Gastroesophageal sphincter (tissue), 3 donors: ENCODE measurements at regions not wholly inside any gene's neighbourhood (a gene's known extent, or its start where the extent isn't known, plus 50 kb on each side); places are given as distances from the start of the nearest gene placed in this dataset.

ENCODE experiments used
- EP300 ChIP-seq: sonication (generic); formaldehyde crosslinking; IDR thresholded peaks from one replicate; pipeline ENCODE4 v1.6.1; 2017; ENCODE audit warnings: antibody characterized with exemption, mild to moderate bottlenecking
- POLR2A ChIP-seq, 2 donors: fragments of 450-650 bp; IDR thresholded peaks; one replicate each; pipeline ENCODE4 v1.6.1; 2017; ENCODE audit warnings: antibody characterized with exemption in 2 of 2, mild to moderate bottlenecking in 2 of 2, moderate library complexity in 1 of 2
- POLR2AphosphoS5 ChIP-seq: sonication (generic); formaldehyde crosslinking; IDR thresholded peaks from one replicate; pipeline ENCODE4 v1.6.1; 2017; ENCODE audit warnings: antibody characterized with exemption
- TF ChIP-seq, protein P1 (sequence below), 4 experiments: fragments of 200-600 bp in 2 of 4; fragments of 450-650 bp in 2 of 4; sonication (generic) in 1 of 4; IDR thresholded peaks; one replicate each; pipeline ENCODE4 v1.5.1; 2017 to 2019; ENCODE audit warnings: antibody characterized with exemption in 4 of 4, mild to moderate bottlenecking in 2 of 4, moderate library complexity in 2 of 4

DNA sequence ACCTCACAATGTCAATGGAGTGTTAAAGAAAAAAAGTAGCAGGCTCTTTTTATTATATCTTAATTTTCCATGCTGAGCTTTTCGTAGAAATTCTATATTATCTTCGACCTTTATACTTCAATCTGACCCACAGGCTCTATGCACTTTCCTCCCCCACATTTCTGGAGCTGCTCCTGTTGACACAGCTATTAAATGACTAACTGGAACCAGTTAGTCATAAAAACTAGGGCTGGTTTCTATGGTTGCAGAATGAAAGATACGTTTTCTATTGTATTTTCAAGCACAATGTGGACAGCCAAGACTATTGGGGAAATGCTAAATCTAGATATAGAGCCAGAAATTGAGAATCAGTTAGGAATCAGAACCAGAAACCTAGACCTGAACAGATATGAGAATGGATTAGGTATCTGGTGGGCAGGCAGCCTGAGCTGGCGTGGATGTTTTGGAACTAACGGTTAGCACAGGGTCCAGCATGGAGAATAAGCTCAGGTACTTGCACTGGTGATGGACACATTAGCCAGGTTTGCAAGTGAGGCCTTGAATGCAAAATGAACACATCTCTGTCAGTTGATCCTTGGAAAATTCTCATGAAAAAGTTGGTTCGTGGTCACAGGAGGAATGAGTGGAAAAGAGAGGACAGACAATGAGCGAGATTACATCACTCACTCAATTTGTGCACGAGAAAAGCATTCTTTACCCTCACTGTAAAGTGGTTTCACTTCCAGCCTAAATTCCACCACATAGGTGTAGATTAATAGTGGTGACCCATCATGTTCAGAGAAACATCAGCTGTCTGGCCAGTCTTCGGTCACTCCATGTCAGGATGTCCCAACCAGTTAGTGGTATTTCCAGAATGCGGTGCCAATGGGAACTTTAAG lies 144.6 kb upstream of the EPHA4 start:
- TF ChIP-seq, protein P1, sequence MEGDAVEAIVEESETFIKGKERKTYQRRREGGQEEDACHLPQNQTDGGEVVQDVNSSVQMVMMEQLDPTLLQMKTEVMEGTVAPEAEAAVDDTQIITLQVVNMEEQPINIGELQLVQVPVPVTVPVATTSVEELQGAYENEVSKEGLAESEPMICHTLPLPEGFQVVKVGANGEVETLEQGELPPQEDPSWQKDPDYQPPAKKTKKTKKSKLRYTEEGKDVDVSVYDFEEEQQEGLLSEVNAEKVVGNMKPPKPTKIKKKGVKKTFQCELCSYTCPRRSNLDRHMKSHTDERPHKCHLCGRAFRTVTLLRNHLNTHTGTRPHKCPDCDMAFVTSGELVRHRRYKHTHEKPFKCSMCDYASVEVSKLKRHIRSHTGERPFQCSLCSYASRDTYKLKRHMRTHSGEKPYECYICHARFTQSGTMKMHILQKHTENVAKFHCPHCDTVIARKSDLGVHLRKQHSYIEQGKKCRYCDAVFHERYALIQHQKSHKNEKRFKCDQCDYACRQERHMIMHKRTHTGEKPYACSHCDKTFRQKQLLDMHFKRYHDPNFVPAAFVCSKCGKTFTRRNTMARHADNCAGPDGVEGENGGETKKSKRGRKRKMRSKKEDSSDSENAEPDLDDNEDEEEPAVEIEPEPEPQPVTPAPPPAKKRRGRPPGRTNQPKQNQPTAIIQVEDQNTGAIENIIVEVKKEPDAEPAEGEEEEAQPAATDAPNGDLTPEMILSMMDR (IDR thresholded peaks at IDR 0.05), result no peak
- TF ChIP-seq EP300 (no peak), POLR2AphosphoS5 (no peak), POLR2A (IDR thresholded peaks at IDR 0.05) (no peak)
